HG03571 (cell line): ENCODE measurements at regions not wholly inside any gene's neighbourhood (a gene's known extent, or its start where the extent isn't known, plus 50 kb on each side); places are given as distances from the start of the nearest gene placed in this dataset.
"Not testable (repeated sequence)": the region's sequence is repeated elsewhere in the genome, so short reads cannot be mapped to it uniquely, and the experiment has no call there.

Source experiments
- ATAC-seq: cut with Tn5 transposase; IDR thresholded peaks from one replicate; pipeline ENCODE4 v1.9.1; 2021; ENCODE audit not compliant: unreplicated experiment

DNA sequence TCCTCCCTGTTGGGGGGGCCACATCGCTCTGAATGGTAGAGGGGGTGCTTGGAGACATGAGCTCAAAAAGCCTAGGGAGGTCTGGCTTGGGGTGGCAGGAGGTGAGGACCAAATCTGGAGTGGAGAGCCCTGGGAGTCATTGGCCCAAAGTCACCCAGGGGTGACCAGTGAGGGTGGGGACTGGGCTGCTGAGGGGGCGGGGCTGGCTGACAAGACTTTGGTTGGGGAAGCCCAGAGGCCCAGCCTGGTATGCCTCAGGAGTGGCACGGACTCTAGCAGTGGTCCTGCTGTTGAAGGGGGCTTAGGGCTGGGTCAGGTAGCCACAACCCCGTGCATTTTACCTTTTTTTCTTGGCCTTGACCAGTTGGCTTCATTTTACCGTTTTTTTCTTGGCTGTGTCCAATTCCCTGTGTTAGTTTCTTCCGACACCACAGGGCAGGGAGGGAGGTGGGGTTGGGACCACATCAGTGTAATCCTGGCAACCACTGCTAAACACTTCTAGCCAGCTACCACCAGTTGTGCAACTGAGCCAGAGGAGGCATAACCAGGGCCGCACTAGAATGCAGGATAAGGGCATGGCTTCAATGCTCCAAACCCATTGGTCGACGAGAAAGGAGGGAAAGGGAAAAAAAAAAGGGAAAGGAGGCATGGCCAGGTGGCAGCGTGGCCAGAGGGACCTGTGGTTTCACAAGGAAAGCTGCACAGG lies 105.3 kb upstream of the C2CD4B start:
- ATAC-seq = no peak

DNA sequence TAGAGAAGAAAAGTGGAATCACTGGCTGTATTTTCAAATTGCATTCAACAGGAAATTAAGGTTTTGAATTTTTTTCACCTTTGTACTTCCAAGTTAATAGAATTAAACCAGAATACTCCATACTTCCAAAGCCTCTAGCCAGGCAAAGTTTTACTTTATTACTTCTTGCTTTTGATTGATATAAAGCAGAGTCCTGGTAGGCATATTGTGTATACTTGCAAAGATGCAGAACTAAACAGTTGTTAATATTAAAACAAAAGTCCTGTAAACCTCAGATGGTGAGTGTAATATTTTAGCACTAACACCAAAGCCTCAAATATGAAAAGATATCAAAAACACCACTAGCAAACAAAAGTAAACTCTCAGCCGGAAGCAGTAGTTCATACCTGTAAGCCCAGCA lies 107.2 kb upstream of the C2CD4B start:
- ATAC-seq = no peak

DNA sequence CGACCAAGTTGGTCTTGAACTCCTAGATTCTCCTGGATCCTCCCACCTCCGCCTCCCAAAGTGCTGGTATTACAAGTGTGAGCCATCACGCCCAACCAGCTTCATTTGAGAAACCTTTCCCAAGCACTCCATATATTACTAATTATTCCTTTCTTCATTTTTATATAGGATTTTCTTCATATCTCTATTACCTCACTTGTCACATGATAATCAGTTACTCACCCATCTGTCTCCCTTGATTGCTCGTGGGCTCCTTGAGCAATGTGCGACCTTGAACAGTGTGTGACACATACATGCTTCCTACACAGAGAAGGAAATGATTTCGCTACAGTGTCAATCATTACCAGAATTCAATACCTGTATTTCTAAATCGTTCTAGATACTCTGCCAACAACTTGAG lies 110.7 kb upstream of the C2CD4B start:
- no peak for ATAC-seq

GRCh38 chr15:62277816-62278394 lies 112.8 kb upstream of the C2CD4B start:
- no peak for ATAC-seq

DNA sequence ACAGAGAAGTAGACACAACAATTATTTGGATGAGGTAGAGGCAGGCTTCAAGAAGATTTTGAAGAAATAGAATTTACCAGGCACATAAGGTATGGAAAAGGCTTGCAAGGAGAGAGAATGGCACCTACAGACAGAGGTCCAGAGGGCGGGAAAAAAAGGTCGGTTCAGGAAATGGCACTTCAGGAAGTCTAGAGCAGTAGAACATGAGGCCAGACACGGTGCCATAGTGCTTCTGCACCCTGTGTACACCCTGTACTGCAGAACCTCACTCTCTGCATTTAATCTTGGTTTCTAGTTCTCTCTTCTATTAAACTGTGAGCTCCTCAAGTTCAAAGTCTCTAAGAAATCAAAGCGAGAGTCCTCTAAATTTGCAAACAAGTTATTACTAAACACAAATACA lies 113.4 kb upstream of the C2CD4B start:
- no peak for ATAC-seq

DNA sequence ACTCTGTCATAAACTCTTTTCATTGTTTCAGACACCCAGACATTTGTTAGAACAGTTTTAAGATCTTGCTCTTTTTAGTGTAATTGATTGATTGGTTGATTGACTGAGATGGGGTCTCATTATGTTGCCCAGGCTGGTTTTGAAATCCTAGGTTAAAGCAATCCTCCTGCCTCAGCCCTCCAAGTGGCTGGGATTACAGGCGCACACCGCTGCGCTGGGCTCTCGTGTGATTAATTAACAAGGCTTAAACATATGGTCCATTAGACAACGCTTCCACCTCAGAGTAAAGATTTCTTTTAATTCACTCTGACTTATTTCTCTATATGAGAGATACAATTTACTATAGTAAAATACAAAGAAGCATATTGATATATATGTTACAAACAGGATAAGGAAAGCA lies 114.0 kb upstream of the C2CD4B start:
- ATAC-seq = no peak

DNA sequence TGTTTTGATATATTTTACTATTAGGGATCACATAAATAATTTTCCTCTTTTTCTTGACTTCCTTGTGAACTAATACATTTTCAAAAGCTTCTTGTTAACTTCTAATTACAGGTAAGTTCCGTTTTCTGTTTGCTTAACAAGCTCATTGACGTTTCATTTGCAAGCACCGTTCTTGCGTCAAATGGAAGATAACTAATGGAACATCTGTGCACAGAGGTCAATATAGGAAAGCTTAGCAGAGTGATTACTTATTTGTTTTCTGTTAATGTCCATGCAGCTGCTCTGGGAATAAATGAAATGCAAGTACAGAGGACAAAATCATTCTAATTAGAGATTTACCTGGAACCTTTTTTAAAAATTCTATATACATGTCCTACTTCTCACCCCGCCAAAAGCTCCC lies 115.5 kb upstream of the C2CD4B start:
- ATAC-seq = no peak

DNA sequence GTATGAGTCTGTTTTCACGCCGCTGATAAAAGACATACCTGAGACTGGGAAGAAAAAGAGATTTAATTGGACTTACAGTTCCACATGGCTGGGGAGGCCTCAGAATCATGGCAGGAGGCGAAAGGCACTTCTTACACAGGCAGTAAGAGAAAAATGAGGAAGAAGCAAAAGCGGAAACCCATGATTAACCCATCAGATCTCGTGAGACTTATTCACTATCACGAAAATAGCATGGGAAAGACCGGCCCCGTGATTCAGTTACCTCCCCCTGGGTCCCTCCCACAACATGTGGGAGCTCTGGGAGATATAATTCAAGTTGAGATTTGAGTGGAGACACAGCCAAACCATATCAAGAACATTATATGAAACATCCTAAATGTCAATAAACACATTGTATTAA lies 116.7 kb upstream of the C2CD4B start:
- not testable (repeated sequence) for ATAC-seq

DNA sequence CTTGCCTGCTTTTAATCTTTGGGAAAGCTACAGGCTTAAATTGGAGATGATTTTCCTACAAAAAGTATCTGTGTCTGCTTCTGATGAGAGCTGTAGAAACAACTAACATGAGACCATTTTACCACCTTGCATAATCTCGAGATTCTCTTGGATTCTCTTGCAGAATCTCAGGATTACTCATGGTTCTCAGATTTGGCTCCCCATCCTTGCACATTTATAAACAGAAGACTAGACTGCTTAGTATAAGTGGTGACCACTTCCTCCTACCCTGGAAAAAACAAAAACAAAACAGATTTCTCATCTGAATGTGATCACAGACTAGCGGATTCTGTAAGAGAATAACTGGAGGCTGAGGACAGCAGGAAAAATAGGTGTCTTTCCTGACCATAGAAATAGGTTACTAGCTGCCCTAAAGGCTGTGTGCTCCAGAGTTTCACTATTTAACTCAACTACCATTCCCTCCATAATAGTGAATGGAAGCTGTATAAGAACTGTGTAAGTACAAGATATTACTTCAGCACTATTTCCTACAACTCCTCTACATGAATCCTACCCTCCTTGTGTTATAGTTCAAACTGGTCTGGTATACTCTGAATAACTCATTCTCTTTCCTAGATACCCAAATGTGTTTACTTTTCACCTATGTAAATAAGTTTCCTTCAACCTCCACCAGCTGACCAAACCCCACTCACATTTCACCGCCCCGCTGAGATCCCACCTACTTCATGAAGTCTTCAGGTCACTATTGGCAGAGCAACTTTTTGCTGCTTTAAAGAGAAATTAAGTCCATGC lies 122.2 kb upstream of the C2CD4B start:
- ATAC-seq = no peak

- no peak for ATAC-seq
Measured at GRCh38 chr15:62288361-62289017, 123.4 kb upstream of the C2CD4B start.

- ATAC-seq = no peak
Measured at GRCh38 chr15:62291262-62291661, 126.2 kb upstream of the C2CD4B start.

- no peak for ATAC-seq
Measured at GRCh38 chr15:62296756-62297507, 131.8 kb upstream of the C2CD4B start.

- ATAC-seq = no peak
Measured at GRCh38 chr15:62297522-62297921, 132.4 kb upstream of the C2CD4B start.

GRCh38 chr15:62297933-62298332 lies 132.8 kb upstream of the C2CD4B start:
- no peak for ATAC-seq

GRCh38 chr15:62298811-62299210 lies 133.7 kb upstream of the C2CD4B start:
- no peak for ATAC-seq

DNA sequence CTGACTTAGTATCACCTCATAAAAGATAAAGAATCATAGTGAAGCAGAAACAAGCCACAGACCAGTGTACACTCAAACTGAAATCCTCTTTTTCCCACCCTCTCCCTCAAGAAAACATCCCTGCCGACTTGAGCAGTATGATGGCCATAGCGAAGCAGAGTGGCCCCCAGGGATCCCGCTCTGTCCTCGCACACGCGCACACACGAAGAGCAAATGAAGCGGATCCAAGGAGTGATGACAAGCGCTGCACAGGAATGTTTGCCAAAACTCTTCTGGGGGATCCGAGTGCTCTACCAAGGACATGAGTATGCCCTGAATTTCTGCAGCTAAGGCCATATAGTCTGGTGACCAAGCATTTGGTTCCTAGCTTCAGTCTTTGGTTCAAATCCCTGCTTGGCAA lies 134.5 kb upstream of the C2CD4B start:
- ATAC-seq = no peak

DNA sequence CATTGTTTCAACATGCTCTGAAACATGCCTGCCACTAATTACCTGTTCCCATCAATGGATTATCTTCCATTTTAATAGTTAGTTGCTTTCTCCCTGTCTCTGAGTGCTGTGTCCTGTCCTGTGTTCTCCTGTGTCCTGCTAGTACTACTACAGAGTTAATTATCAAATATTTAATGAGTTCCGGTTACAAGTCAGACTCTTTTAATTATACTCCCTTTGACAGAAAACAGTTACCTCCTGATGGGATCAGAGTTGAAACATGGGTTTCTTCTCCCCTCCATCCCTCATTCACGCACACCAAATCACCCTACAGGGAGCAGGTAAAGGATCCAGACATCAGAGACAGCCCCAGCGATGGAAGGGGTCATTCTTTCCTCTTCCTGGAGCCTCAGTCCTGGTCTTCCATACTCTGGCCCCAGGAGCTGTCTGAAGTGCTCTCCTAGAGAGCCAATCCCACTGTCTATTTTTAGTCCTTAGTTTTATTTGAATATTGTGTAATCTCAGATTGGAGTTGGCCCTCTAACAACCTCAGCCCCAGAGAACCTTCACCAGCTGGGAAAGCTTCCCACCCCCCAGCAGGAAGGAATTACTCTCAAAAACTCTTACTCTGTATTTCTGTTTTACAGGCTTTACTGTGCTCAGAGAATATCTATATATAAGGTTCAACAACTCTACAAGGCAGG lies 137.0 kb upstream of the C2CD4B start:
- no peak for ATAC-seq

GRCh38 chr15:62306851-62307504 lies 141.9 kb upstream of the C2CD4B start:
- ATAC-seq = no peak

GRCh38 chr15:62307551-62307950 lies 142.5 kb upstream of the C2CD4B start:
- no peak for ATAC-seq
